SK-N-SH treated with all-trans-retinoic acid at 6 μM for 48 hours (cell line): ENCODE measurements at regions not wholly inside any gene's neighbourhood (a gene's known extent, or its start where the extent isn't known, plus 50 kb on each side); places are given as distances from the start of the nearest gene placed in this dataset.
"Not testable (repeated sequence)": the region's sequence is repeated elsewhere in the genome, so short reads cannot be mapped to it uniquely, and the experiment has no call there.

ENCODE experiments used
- ATAC-seq: fragments of 200-7000 bp; cut with Tn5 transposase; 3 replicates; pipeline ENCODE4 v1.9.1; 2020; ENCODE audit warnings: mild to moderate bottlenecking, moderate library complexity
- ARNTL ChIP-seq: fragments of 450-650 bp; formaldehyde crosslinking; IDR thresholded peaks from 2 replicates; pipeline ENCODE4 v1.5.0; 2020; ENCODE audit warnings: low read depth, mild to moderate bottlenecking, moderate library complexity, borderline replicate concordance
- BACH2 ChIP-seq: fragments of 250-450 bp; sonication (Bioruptor Pico); IDR thresholded peaks from 2 replicates; pipeline ENCODE4 v1.9.0; 2021; ENCODE audit warnings: mild to moderate bottlenecking, borderline replicate concordance
- CSDC2 ChIP-seq: fragments of 250-450 bp; sonication (Bioruptor Pico); IDR thresholded peaks from 2 replicates; pipeline ENCODE4 v1.5.0; 2020; ENCODE audit warnings: mild to moderate bottlenecking, moderate library complexity
- ESRRG ChIP-seq: fragments of 250-450 bp; sonication (Bioruptor Pico); IDR thresholded peaks from 2 replicates; pipeline ENCODE4 v1.6.1; 2021; ENCODE audit warnings: mild to moderate bottlenecking
- GLIS3 ChIP-seq: fragments of 250-450 bp; sonication (Bioruptor Pico); IDR thresholded peaks from 2 replicates; pipeline ENCODE4 v1.5.0; 2020; ENCODE audit warnings: mild to moderate bottlenecking, moderate library complexity
- ISL1 ChIP-seq: fragments of 250-450 bp; sonication (Bioruptor Pico); IDR thresholded peaks from 2 replicates; pipeline ENCODE4 v2.1.2; 2022; ENCODE audit warnings: mild to moderate bottlenecking, moderate library complexity
- OSR1 ChIP-seq: fragments of 250-450 bp; sonication (Bioruptor Pico); IDR thresholded peaks from 2 replicates; pipeline ENCODE4 v1.8.0; 2022; ENCODE audit warnings: moderate library complexity, mild to moderate bottlenecking, inconsistent platforms
- PPARA ChIP-seq: fragments of 250-450 bp; sonication (Bioruptor Pico); IDR thresholded peaks from 2 replicates; pipeline ENCODE4 v1.5.0; 2020; ENCODE audit warnings: mild to moderate bottlenecking, borderline replicate concordance
- SNAI2 ChIP-seq: fragments of 250-450 bp; sonication (Bioruptor Pico); IDR thresholded peaks from 2 replicates; pipeline ENCODE4 v1.5.0; 2020; ENCODE audit warnings: mild to moderate bottlenecking, moderate library complexity
- TCF4 ChIP-seq: fragments of 250-450 bp; sonication (Bioruptor Pico); IDR thresholded peaks from 2 replicates; pipeline ENCODE4 v1.8.0; 2021; ENCODE audit warnings: mild to moderate bottlenecking, moderate library complexity, borderline replicate concordance
- TOX ChIP-seq: fragments of 250-450 bp; sonication (Bioruptor Pico); IDR thresholded peaks from 2 replicates; pipeline ENCODE4 v1.8.0; 2021; ENCODE audit warnings: mild to moderate bottlenecking, moderate library complexity, borderline replicate concordance
- ZC3H10 ChIP-seq: fragments of 250-450 bp; sonication (Bioruptor Pico); IDR thresholded peaks from 2 replicates; pipeline ENCODE4 v1.5.1; 2021; ENCODE audit warnings: mild to moderate bottlenecking, moderate library complexity
- ZFP3 ChIP-seq: fragments of 250-450 bp; sonication (Bioruptor Pico); IDR thresholded peaks from 2 replicates; pipeline ENCODE4 v1.5.0; 2020; ENCODE audit warnings: mild to moderate bottlenecking, moderate library complexity
- ZFP30 ChIP-seq: fragments of 450-650 bp; formaldehyde crosslinking; IDR thresholded peaks from 2 replicates; pipeline ENCODE4 v1.5.0; 2022; ENCODE audit warnings: mild to moderate bottlenecking, moderate library complexity
- ZNF565 ChIP-seq: fragments of 450-650 bp; formaldehyde crosslinking; conservative IDR thresholded peaks from 2 replicates; pipeline ENCODE4 v1.5.0; 2020; ENCODE audit warnings: low read depth, mild to moderate bottlenecking, moderate library complexity
- ZNF70 ChIP-seq: fragments of 450-650 bp; formaldehyde crosslinking; IDR thresholded peaks from 2 replicates; pipeline ENCODE4 v1.5.0; 2020; ENCODE audit warnings: mild to moderate bottlenecking, moderate library complexity
- ZNF8 ChIP-seq: fragments of 450-650 bp; formaldehyde crosslinking; IDR thresholded peaks from 2 replicates; pipeline ENCODE4 v1.5.0; 2020; ENCODE audit warnings: mild to moderate bottlenecking, moderate library complexity
- TF ChIP-seq, protein P1 (sequence below): fragments of 250-450 bp; sonication (Bioruptor Pico); IDR thresholded peaks from 2 replicates; pipeline ENCODE4 v1.8.0; 2020; ENCODE audit warnings: mild to moderate bottlenecking, moderate library complexity, borderline replicate concordance
- TF ChIP-seq, protein P2 (sequence below): fragments of 250-450 bp; sonication (Bioruptor Pico); IDR thresholded peaks from 2 replicates; pipeline ENCODE4 v1.5.1; 2020; ENCODE audit warnings: low read depth, mild to moderate bottlenecking, moderate library complexity
- TF ChIP-seq, protein P3 (sequence below): fragments of 250-450 bp; sonication (Bioruptor Pico); IDR thresholded peaks from 2 replicates; pipeline ENCODE4 v1.8.0; 2021; ENCODE audit warnings: low read depth, mild to moderate bottlenecking, moderate library complexity, borderline replicate concordance

GRCh38 chr11:69898123-69898522 lies 78.9 kb upstream of the FGF3 start:
- TF ChIP-seq ESRRG (CRISPR knock-in tag), result no peak
- TF ChIP-seq GLIS3 (CRISPR knock-in tag), result no peak
- TF ChIP-seq TOX, result no peak
- TF ChIP-seq ZFP30 (CRISPR knock-in tag), result no peak
- TF ChIP-seq CSDC2 (CRISPR knock-in tag), result no peak
- TF ChIP-seq, protein P1, sequence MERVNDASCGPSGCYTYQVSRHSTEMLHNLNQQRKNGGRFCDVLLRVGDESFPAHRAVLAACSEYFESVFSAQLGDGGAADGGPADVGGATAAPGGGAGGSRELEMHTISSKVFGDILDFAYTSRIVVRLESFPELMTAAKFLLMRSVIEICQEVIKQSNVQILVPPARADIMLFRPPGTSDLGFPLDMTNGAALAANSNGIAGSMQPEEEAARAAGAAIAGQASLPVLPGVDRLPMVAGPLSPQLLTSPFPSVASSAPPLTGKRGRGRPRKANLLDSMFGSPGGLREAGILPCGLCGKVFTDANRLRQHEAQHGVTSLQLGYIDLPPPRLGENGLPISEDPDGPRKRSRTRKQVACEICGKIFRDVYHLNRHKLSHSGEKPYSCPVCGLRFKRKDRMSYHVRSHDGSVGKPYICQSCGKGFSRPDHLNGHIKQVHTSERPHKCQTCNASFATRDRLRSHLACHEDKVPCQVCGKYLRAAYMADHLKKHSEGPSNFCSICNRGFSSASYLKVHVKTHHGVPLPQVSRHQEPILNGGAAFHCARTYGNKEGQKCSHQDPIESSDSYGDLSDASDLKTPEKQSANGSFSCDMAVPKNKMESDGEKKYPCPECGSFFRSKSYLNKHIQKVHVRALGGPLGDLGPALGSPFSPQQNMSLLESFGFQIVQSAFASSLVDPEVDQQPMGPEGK (CRISPR knock-in tag), result no peak
- no peak for TF ChIP-seq ARNTL (CRISPR knock-in tag)
- TF ChIP-seq OSR1 (CRISPR knock-in tag), result no peak
- TF ChIP-seq SNAI2 (CRISPR knock-in tag), result no peak
- TF ChIP-seq BACH2 (CRISPR knock-in tag), result no peak
- TF ChIP-seq ISL1 (CRISPR knock-in tag), result no peak
- no peak for TF ChIP-seq PPARA (CRISPR knock-in tag)
- TF ChIP-seq, protein P2, sequence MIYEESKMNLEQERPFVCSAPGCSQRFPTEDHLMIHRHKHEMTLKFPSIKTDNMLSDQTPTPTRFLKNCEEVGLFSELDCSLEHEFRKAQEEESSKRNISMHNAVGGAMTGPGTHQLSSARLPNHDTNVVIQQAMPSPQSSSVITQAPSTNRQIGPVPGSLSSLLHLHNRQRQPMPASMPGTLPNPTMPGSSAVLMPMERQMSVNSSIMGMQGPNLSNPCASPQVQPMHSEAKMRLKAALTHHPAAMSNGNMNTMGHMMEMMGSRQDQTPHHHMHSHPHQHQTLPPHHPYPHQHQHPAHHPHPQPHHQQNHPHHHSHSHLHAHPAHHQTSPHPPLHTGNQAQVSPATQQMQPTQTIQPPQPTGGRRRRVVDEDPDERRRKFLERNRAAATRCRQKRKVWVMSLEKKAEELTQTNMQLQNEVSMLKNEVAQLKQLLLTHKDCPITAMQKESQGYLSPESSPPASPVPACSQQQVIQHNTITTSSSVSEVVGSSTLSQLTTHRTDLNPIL (CRISPR knock-in tag), result no peak
- TF ChIP-seq ZNF565 (CRISPR knock-in tag), result no peak
- no peak for TF ChIP-seq ZNF70 (CRISPR knock-in tag)
- ATAC-seq, result no peak

GRCh38 chr11:69899957-69900821 lies 81.0 kb upstream of the FGF3 start:
- TF ChIP-seq, protein P3, sequence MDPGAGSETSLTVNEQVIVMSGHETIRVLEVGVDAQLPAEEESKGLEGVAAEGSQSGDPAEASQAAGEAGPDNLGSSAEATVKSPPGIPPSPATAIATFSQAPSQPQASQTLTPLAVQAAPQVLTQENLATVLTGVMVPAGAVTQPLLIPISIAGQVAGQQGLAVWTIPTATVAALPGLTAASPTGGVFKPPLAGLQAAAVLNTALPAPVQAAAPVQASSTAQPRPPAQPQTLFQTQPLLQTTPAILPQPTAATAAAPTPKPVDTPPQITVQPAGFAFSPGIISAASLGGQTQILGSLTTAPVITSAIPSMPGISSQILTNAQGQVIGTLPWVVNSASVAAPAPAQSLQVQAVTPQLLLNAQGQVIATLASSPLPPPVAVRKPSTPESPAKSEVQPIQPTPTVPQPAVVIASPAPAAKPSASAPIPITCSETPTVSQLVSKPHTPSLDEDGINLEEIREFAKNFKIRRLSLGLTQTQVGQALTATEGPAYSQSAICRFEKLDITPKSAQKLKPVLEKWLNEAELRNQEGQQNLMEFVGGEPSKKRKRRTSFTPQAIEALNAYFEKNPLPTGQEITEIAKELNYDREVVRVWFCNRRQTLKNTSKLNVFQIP (CRISPR knock-in tag), result no peak
- TF ChIP-seq ZNF565 (CRISPR knock-in tag) (no peak), ZNF70 (CRISPR knock-in tag) (no peak), ZNF8 (CRISPR knock-in tag) (no peak)
- ATAC-seq, result peak; percentile 26; the same call in 2 of the 3 replicates

DNA sequence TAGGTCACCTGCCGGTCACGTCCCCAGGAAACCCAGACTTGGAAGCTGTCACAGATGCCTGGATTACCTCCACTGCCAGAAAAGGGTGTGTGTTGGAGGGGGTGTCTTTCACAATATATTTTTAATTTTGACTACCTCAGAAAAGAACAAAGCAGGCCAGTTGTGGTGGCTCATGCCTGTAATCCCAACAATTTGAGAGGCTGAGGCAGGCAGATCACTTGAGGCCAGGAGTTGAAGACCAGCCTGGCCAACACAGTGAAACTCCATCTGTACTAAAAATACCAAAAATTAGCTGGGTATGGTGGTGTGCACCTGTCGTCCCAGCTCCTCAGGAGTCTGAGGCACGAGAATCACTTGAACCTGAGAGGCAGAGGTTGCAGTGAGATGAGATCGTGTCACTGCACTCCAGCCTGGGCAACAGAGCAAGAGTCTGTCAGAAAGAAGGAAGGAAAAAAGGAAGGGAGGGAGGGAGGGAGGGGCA lies 81.6 kb upstream of the FGF3 start:
- not testable (repeated sequence) for ATAC-seq

DNA sequence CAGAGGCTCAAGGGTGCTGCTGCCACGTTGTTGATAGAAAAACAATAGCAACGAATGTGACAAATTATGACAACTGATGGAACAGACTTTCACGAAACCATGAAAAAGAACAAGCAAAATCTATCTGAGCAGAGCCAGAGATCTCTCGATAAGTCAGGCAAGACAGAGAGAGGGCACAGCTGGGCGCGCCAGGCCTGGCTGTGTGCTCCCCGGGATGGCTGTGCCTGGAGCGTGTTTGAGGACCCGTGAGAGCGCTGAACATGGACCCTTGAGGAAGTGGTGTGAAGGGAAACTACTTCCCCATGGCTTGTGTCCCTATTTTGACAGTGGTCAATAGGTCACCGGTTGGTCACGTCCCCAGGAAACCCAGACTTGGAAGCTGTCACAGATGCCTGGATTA lies 83.1 kb upstream of the FGF3 start:
- no peak for TF ChIP-seq CSDC2 (CRISPR knock-in tag)
- no peak for TF ChIP-seq ISL1 (CRISPR knock-in tag)
- TF ChIP-seq ZNF70 (CRISPR knock-in tag), result no peak
- TF ChIP-seq PPARA (CRISPR knock-in tag), result no peak
- TF ChIP-seq, all 23 proteins: peak for 0
- no peak for ATAC-seq

GRCh38 chr11:69903211-69903610 lies 84.0 kb upstream of the FGF3 start:
- ATAC-seq, result no peak
- TF ChIP-seq ESRRG (CRISPR knock-in tag) (no peak), OSR1 (CRISPR knock-in tag) (no peak), ZNF70 (CRISPR knock-in tag) (no peak), ZFP30 (CRISPR knock-in tag) (no peak), SNAI2 (CRISPR knock-in tag) (no peak), GLIS3 (CRISPR knock-in tag) (no peak), ZC3H10 (no peak), ISL1 (CRISPR knock-in tag) (no peak), PPARA (CRISPR knock-in tag) (no peak), ZNF8 (CRISPR knock-in tag) (no peak), ZFP3 (no peak), TOX (no peak), ZNF565 (CRISPR knock-in tag) (no peak), BACH2 (CRISPR knock-in tag) (no peak), TCF4 (CRISPR knock-in tag) (no peak)
- TF ChIP-seq, protein P2 (CRISPR knock-in tag), result no peak
- TF ChIP-seq, protein P3 (CRISPR knock-in tag), result no peak
- TF ChIP-seq, protein P1 (CRISPR knock-in tag), result no peak
